IMR-90 (cell line): ENCODE measurements at regions not wholly inside any gene's neighbourhood (a gene's known extent, or its start where the extent isn't known, plus 50 kb on each side); places are given as distances from the start of the nearest gene placed in this dataset.
A peak's percentile ranks its signal among the peaks of the same experiment; 100 is the strongest.

Experiments
- ATAC-seq: fragments of 200-7000 bp; cut with Tn5 transposase; 2 replicates; pipeline ENCODE4 v1.9.1; 2020; ENCODE audit warnings: low read depth, mild to moderate bottlenecking, moderate library complexity
- BruUV-seq: library from RNA; stranded (reverse); fragments of 400-500 nt; replicated peaks from 2 replicates; lab custom pipeline; 2021; lab: Mats Ljungman, UMichigan
- CTCF ChIA-PET: fragments of 300-600 bp; formaldehyde crosslinking; extraction: SDS; loops from one replicate; lab custom pipeline; 2021; ENCODE audit warnings: antibody characterized with exemption; lab: Yijun Ruan, JAX
- POLR2A ChIA-PET: fragments of 300-600 bp; sonication (Branson Sonifier 250); formaldehyde crosslinking; loops from one replicate; lab custom pipeline; 2022; ENCODE audit warnings: antibody characterized with exemption; ENCODE audit not compliant: unreplicated experiment; lab: Charles Lee
- DNase-seq: peaks from one replicate; pipeline ENCODE4 v3.0.0; 2013
- H2AFZ ChIP-seq: replicated peaks from 2 replicates; pipeline ENCODE3; 2013; ENCODE audit warnings: low read length, mild to moderate bottlenecking; ENCODE audit not compliant: poor library complexity
- H2AK5ac ChIP-seq: 2 replicates; pipeline ENCODE4 v1.6.1; 2013; ENCODE audit warnings: low read depth, low read length, inconsistent platforms
- H2AK9ac ChIP-seq: replicated peaks from 2 replicates; pipeline ENCODE3; 2013; ENCODE audit warnings: mild to moderate bottlenecking, low read depth, low read length, moderate library complexity; ENCODE audit not compliant: poor library complexity
- H2BK120ac ChIP-seq: 2 replicates; pipeline ENCODE4 v1.6.1; 2013; ENCODE audit warnings: low read depth, low read length, inconsistent platforms
- H2BK15ac ChIP-seq: 3 replicates; pipeline ENCODE4 v1.6.1; 2013; ENCODE audit warnings: low read depth, low read length, inconsistent platforms
- H2BK20ac ChIP-seq: 2 replicates; pipeline ENCODE4 v1.6.1; 2013; ENCODE audit warnings: low read depth, mild to moderate bottlenecking, inconsistent platforms, low read length, moderate library complexity
- H2BK5ac ChIP-seq: 2 replicates; pipeline ENCODE4 v1.6.1; 2013; ENCODE audit warnings: mild to moderate bottlenecking, low read depth, low read length, inconsistent platforms; ENCODE audit not compliant: poor library complexity, severe bottlenecking
- H3K14ac ChIP-seq: replicated peaks from 2 replicates; pipeline ENCODE4 v1.6.1; 2013; ENCODE audit warnings: low read depth, low read length, inconsistent platforms
- H3K18ac ChIP-seq: 2 replicates; pipeline ENCODE4 v1.6.1; 2013; ENCODE audit warnings: low read depth, low read length, control low read depth
- H3K23ac ChIP-seq: 2 replicates; pipeline ENCODE4 v1.6.1; 2013; ENCODE audit warnings: low read depth, low read length, inconsistent platforms
- H3K27ac ChIP-seq: 2 replicates; pipeline ENCODE4 v1.5.1; 2013; ENCODE audit warnings: mild to moderate bottlenecking, control low read depth, low read length; ENCODE audit not compliant: insufficient read depth
- H3K27me3 ChIP-seq: 2 replicates; pipeline ENCODE4 v1.6.1; 2013; ENCODE audit warnings: low read length; ENCODE audit not compliant: control insufficient read depth, insufficient read depth
- H3K36me3 ChIP-seq: 2 replicates; pipeline ENCODE4 v1.6.1; 2013; ENCODE audit warnings: low read length, mixed read lengths; ENCODE audit not compliant: control insufficient read depth, insufficient read depth
- H3K4ac ChIP-seq: 2 replicates; pipeline ENCODE4 v1.6.1; 2013; ENCODE audit warnings: low read depth, low read length, inconsistent platforms
- H3K4me1 ChIP-seq: 2 replicates; pipeline ENCODE4 v1.6.1; 2013; ENCODE audit warnings: low read length, mixed read lengths; ENCODE audit not compliant: control insufficient read depth, insufficient read depth
- H3K4me2 ChIP-seq: 2 replicates; pipeline ENCODE4 v1.6.1; 2013; ENCODE audit warnings: low read depth, mild to moderate bottlenecking, control low read depth, low read length, moderate library complexity
- H3K4me3 ChIP-seq: 2 replicates; pipeline ENCODE4 v1.5.1; 2013; ENCODE audit warnings: low read depth, mild to moderate bottlenecking, control low read depth, low read length, moderate library complexity; ENCODE audit not compliant: insufficient read depth
- H3K56ac ChIP-seq: 2 replicates; pipeline ENCODE4 v1.6.1; 2013; ENCODE audit warnings: low read length, inconsistent platforms; ENCODE audit not compliant: insufficient read depth; ENCODE audit errors: extremely low read depth
- H3K79me1 ChIP-seq, 2 experiments: 2 replicates each; pipeline ENCODE4 v1.6.1; 2013; ENCODE audit warnings: low read length in 2 of 2, inconsistent platforms in 1 of 2, low read depth in 1 of 2
- H3K9ac ChIP-seq: 2 replicates; pipeline ENCODE4 v1.6.1; 2013; ENCODE audit warnings: low read depth, low read length, control low read depth
- H3K9me1 ChIP-seq: 2 replicates; pipeline ENCODE4 v1.6.1; 2013; ENCODE audit warnings: low read length, inconsistent platforms; ENCODE audit not compliant: insufficient read depth
- H3K9me3 ChIP-seq: 2 replicates; pipeline ENCODE4 v1.6.1; 2013; ENCODE audit warnings: low read length; ENCODE audit not compliant: control insufficient read depth, insufficient read depth
- H4K20me1 ChIP-seq: 2 replicates; pipeline ENCODE4 v1.6.1; 2013; ENCODE audit warnings: low read length, inconsistent platforms; ENCODE audit not compliant: insufficient read depth
- H4K5ac ChIP-seq: 2 replicates; pipeline ENCODE4 v1.6.1; 2013; ENCODE audit warnings: mild to moderate bottlenecking, low read depth, low read length, control low read depth
- H4K8ac ChIP-seq, 2 experiments: 2 replicates each; pipeline ENCODE4 v1.6.1; 2013; ENCODE audit warnings: low read depth in 2 of 2, low read length in 2 of 2, control low read depth in 1 of 2, inconsistent platforms in 1 of 2
- H4K91ac ChIP-seq: 2 replicates; pipeline ENCODE4 v1.6.1; 2013; ENCODE audit warnings: low read depth, low read length, inconsistent platforms; ENCODE audit not compliant: insufficient read depth
- ELK1 ChIP-seq: fragments of 150-350 bp; IDR thresholded peaks from 2 replicates; pipeline ENCODE4 v1.6.1; 2016; ENCODE audit warnings: low read depth, mild to moderate bottlenecking, low read length, moderate library complexity, borderline replicate concordance
- MAFK ChIP-seq: IDR thresholded peaks from 2 replicates; pipeline ENCODE4 v1.6.1; 2012; ENCODE audit warnings: low read depth, low read length, improper control_type of control experiment
- MXI1 ChIP-seq: IDR thresholded peaks from 2 replicates; pipeline ENCODE4 v1.6.1; 2012; ENCODE audit warnings: low read depth, mild to moderate bottlenecking, low read length, moderate library complexity, borderline replicate concordance
- POLR2A ChIP-seq: IDR thresholded peaks from 2 replicates; pipeline ENCODE4 v1.6.1; 2012; ENCODE audit warnings: mild to moderate bottlenecking, low read depth, low read length
- WGBS, 2 experiments: methylation state at CpG; one replicate each; pipeline versions ENCODE4 v1.1.5 to v1.1.7; 2013; ENCODE audit warnings: missing lambda C conversion rate in 2 of 2; ENCODE audit not compliant: insufficient read length in 1 of 2; ENCODE audit errors: extremely low coverage in 2 of 2; 5-methylcytosine and 5-hydroxymethylcytosine counted together
- dilution Hi-C: fragments of 300-500 bp; cut with HindIII; formaldehyde crosslinking; loops from one replicate; pipeline ENCODE4 v1.14.3; 2018; ENCODE audit warnings: low sequenced_read_pairs; ENCODE audit not compliant: unreplicated experiment
- in situ Hi-C: fragments of 300-500 bp; cut with MboI; formaldehyde crosslinking; loops from 3 replicates; pipeline ENCODE4 v1.14.3; 2019; ENCODE audit warnings: low sequenced_read_pairs, inconsistent platforms, mixed read lengths
- intact Hi-C: fragments of 100-400 bp; cut with micrococcal nuclease; formaldehyde crosslinking; loops from 2 replicates; pipeline ENCODE4 v1.10.0; 2022

DNA sequence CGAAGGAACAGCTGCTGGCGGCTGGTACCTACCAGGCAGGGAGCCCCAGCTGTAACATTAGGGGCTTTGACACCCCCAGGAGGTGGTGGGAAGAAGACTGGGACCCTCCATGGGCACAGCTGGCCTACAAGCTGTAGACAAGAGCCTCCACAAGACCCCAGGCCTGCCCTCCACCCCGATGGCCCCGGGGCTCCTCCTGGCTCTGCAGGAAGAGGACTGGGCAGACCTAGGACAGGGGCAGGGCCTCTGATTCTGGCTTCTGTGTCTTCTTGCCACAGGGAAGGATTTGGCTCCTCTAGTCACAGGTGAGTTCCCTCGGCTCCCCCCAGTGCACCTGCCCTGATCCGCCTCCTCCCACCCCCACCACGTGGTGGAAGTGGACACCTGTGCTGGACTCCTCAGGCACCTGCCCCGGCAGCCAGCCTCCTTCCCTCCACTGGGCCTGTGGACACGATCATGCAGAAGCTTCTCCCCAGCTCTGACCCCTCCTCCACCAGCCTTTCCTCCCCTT is 53.4 kb upstream of the ODC1 start (continued):
- no peak for TF ChIP-seq ELK1

DNA sequence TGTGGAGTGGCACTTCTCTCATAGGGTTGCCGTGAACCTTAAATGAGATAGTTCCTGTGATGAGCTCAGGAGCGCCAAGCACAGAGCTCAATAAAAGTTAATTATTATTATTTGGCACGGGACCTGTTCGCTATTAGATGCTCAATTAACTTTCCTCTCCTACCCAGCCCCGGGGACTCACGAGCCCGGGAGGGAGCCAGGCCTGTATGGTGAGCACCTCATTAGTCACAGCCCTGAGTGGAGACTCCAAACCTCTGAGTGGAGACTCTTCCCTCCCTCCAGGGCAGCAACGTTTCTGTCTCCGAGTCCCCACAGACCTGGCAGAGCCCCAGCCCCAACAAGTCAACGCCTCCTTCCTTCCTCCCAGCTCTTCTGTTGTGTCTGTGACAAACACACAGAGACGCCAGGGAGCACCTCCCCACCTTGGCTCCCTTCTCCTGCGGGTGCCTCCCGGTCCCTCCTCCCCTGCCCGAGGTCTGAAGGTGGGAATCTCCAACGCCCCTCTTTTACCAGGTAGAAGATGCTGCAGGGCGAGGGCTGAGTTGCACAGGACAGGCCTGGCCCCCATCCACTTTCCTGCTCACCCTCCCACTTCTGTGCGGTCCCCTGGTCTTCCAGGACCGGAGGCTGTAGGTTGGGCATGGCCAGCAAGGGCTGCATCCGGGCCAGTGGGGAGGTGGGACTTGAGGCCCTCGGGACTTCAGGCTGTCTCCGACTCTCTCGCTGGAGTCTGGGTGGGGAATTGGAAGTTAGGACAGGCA is 52.7 kb upstream of the ODC1 start:
- H3K14ac ChIP-seq = no peak overlapping the region
- peaks cover 2% of the 10 kb centered on the region; the same call in 1 of the 2 replicates for H3K9me1 ChIP-seq
- TF ChIP-seq MXI1 (no peak), POLR2A (no peak), MAFK (no peak)
- 64% methylated on average over 8 of the region's 22 CpGs; no CpG with 5 or more reads in 1 of the 2 experiments for WGBS, 2 experiments
- H3K4me1 ChIP-seq = peaks cover 5% of the 10 kb centered on the region
- POLR2A ChIA-PET = no interaction called here
- H2AFZ ChIP-seq = no peak overlapping the region
- no peak overlapping the region for H3K9ac ChIP-seq
- H4K20me1 ChIP-seq = peaks cover 10% of the 10 kb centered on the region
- no peak overlapping the region for H3K4me3 ChIP-seq
- no peak overlapping the region for H3K23ac ChIP-seq
- no TSS peak for BruUV-seq
- dilution Hi-C loops (no loop called here), intact Hi-C loops (no loop called here), in situ Hi-C loops (no loop called here)
- H2BK15ac ChIP-seq = no peak overlapping the region
- H4K91ac ChIP-seq = no peak overlapping the region
- peak overlapping the region; percentile 42 for H2AK9ac ChIP-seq
- no peak overlapping the region for H3K18ac ChIP-seq
- DNase-seq = peak; percentile 15
- no peak overlapping the region for H2BK20ac ChIP-seq
- ATAC-seq = no peak
- no peak overlapping the region for H2BK5ac ChIP-seq
- H4K8ac ChIP-seq = no peak overlapping the region
- peaks cover 46% of the 10 kb centered on the region for H3K27me3 ChIP-seq
- H3K27ac ChIP-seq = no peak overlapping the region
- no peak overlapping the region for H4K5ac ChIP-seq
- H3K9me3 ChIP-seq = no peaks in the 10 kb centered on the region
- H2AK5ac ChIP-seq = no peak overlapping the region
- H3K79me1 ChIP-seq = no peaks in the 10 kb centered on the region
- no peak overlapping the region for H3K4me2 ChIP-seq
- H3K4ac ChIP-seq = no peak overlapping the region
- CTCF ChIA-PET = no interaction called here
- no peak overlapping the region for H3K56ac ChIP-seq
- no peaks in the 10 kb centered on the region for H3K36me3 ChIP-seq
- no peak overlapping the region for H2BK120ac ChIP-seq
